PFSK-1 (cell line): ENCODE measurements at regions not wholly inside any gene's neighbourhood (a gene's known extent, or its start where the extent isn't known, plus 50 kb on each side); places are given as distances from the start of the nearest gene placed in this dataset.

Source experiments
- FOXP2 ChIP-seq: optimal IDR thresholded peaks from 2 replicates; pipeline ENCODE3; 2011; ENCODE audit warnings: borderline replicate concordance, control low read depth, inconsistent platforms; ENCODE audit not compliant: insufficient read depth; ENCODE audit errors: extremely low read length, extremely low read depth
- SIN3A ChIP-seq: IDR thresholded peaks from 2 replicates; pipeline ENCODE4 v1.6.1; 2012; ENCODE audit warnings: mild to moderate bottlenecking, low read length, moderate library complexity, borderline replicate concordance; ENCODE audit not compliant: insufficient read depth
- TAF1 ChIP-seq: IDR thresholded peaks from 2 replicates; pipeline ENCODE4 v1.6.1; 2012; ENCODE audit warnings: low read length, control low read depth, borderline replicate concordance; ENCODE audit not compliant: insufficient read depth
- TF ChIP-seq, protein P1 (sequence below), 2 experiments: IDR thresholded peaks; 2 replicates each; pipeline versions ENCODE4 v1.6.1 to v1.8.0; 2011 to 2012; ENCODE audit warnings: low read depth in 2 of 2, low read length in 2 of 2, control low read depth in 1 of 2, inconsistent platforms in 1 of 2, mild to moderate bottlenecking in 1 of 2, moderate library complexity in 1 of 2; ENCODE audit not compliant: insufficient read depth in 1 of 2

DNA sequence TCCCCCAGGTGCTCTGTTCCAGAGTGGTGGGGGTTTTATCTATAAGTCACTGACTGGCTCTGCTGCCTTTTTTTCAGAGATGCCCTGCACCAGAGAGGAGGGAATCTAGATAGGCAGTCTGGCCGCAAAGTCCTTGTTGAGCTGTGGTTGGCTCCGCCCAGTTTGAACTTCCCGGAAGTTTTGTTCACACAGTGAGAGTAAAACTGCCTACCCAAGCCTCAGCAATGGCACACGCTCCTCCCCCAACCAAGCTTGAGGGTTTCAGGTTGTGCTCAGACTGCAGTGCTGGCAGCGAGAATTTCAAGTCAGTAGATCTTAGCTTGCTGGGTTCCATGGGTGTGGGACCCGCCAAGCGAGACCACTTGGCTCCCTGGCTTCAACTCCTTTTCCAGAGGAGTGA, 1428.6 kb downstream of the MAT2B start:
- TF ChIP-seq SIN3A, result no peak
- TF ChIP-seq FOXP2, result no peak
- no peak for TF ChIP-seq TAF1
- TF ChIP-seq, protein P1, sequence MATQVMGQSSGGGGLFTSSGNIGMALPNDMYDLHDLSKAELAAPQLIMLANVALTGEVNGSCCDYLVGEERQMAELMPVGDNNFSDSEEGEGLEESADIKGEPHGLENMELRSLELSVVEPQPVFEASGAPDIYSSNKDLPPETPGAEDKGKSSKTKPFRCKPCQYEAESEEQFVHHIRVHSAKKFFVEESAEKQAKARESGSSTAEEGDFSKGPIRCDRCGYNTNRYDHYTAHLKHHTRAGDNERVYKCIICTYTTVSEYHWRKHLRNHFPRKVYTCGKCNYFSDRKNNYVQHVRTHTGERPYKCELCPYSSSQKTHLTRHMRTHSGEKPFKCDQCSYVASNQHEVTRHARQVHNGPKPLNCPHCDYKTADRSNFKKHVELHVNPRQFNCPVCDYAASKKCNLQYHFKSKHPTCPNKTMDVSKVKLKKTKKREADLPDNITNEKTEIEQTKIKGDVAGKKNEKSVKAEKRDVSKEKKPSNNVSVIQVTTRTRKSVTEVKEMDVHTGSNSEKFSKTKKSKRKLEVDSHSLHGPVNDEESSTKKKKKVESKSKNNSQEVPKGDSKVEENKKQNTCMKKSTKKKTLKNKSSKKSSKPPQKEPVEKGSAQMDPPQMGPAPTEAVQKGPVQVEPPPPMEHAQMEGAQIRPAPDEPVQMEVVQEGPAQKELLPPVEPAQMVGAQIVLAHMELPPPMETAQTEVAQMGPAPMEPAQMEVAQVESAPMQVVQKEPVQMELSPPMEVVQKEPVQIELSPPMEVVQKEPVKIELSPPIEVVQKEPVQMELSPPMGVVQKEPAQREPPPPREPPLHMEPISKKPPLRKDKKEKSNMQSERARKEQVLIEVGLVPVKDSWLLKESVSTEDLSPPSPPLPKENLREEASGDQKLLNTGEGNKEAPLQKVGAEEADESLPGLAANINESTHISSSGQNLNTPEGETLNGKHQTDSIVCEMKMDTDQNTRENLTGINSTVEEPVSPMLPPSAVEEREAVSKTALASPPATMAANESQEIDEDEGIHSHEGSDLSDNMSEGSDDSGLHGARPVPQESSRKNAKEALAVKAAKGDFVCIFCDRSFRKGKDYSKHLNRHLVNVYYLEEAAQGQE (IDR thresholded peaks at IDR 0.05; ENCODE audit: insufficient read depth in 1 of 2, low read depth in 2 of 2, low read length in 2 of 2), result no peak
